OCI-LY1 (cell line): ENCODE measurements at regions not wholly inside any gene's neighbourhood (a gene's known extent, or its start where the extent isn't known, plus 50 kb on each side); places are given as distances from the start of the nearest gene placed in this dataset.

ENCODE experiments used
- H2AFZ ChIP-seq: fragments of 200-600 bp; sonication (generic), shearing (Covaris generic); 2 replicates; pipeline ENCODE4 v1.6.0; 2014; ENCODE audit warnings: antibody characterized with exemption, mild to moderate bottlenecking, low read length
- H3F3A ChIP-seq: fragments of 200-600 bp; sonication (generic), shearing (Covaris generic); 2 replicates; pipeline ENCODE4 v1.6.0; 2014; ENCODE audit warnings: mild to moderate bottlenecking, antibody characterized with exemption, low read length, moderate library complexity; ENCODE audit not compliant: insufficient read depth
- H3K27ac ChIP-seq: fragments of 200-600 bp; sonication (generic); 2 replicates; pipeline ENCODE4 v1.5.1; 2014; ENCODE audit warnings: low read length, mixed run types, mild to moderate bottlenecking, low read depth; ENCODE audit not compliant: poor library complexity, severe bottlenecking
- H3K27me3 ChIP-seq: fragments of 200-600 bp; sonication (generic); 2 replicates; pipeline ENCODE4 v1.6.0; 2014; ENCODE audit warnings: antibody characterized with exemption, mild to moderate bottlenecking, low read length, moderate library complexity; ENCODE audit not compliant: insufficient read depth
- H3K36me3 ChIP-seq: fragments of 200-600 bp; sonication (generic); 2 replicates; pipeline ENCODE4 v1.6.1; 2014; ENCODE audit warnings: mild to moderate bottlenecking, antibody characterized with exemption, low read length, moderate library complexity, mixed read lengths; ENCODE audit not compliant: insufficient read depth
- H3K4me1 ChIP-seq: fragments of 200-600 bp; sonication (generic); 2 replicates; pipeline ENCODE4 v1.5.1; 2014; ENCODE audit warnings: mild to moderate bottlenecking, low read length, moderate library complexity; ENCODE audit not compliant: insufficient read depth, severe bottlenecking
- H3K4me2 ChIP-seq: fragments of 200-600 bp; sonication (generic), shearing (Covaris generic); 2 replicates; pipeline ENCODE4 v1.6.1; 2014; ENCODE audit warnings: low read length
- H3K4me3 ChIP-seq: fragments of 200-600 bp; sonication (generic); 2 replicates; pipeline ENCODE4 v1.5.1; 2014; ENCODE audit warnings: low read length, low read depth, mild to moderate bottlenecking, mixed read lengths; ENCODE audit not compliant: poor library complexity, severe bottlenecking
- H3K79me2 ChIP-seq: fragments of 200-600 bp; shearing (Covaris generic); 2 replicates; pipeline ENCODE4 v1.6.1; 2016; ENCODE audit warnings: mixed run types, low read length, mixed read lengths; ENCODE audit not compliant: insufficient read depth
- H3K9ac ChIP-seq: fragments of 200-600 bp; sonication (generic), shearing (Covaris generic); 2 replicates; pipeline ENCODE4 v1.6.1; 2014; ENCODE audit warnings: mild to moderate bottlenecking, low read length, mixed read lengths
- H3K9me2 ChIP-seq: fragments of 200-600 bp; sonication (generic), shearing (Covaris generic); 2 replicates; pipeline ENCODE4 v1.6.1; 2014; ENCODE audit warnings: low read depth, mild to moderate bottlenecking, low read length, mixed read lengths
- H3K9me3 ChIP-seq: fragments of 200-600 bp; shearing (Covaris generic); 2 replicates; pipeline ENCODE4 v1.6.1; 2014; ENCODE audit warnings: low read length, mixed read lengths
- H4K20me1 ChIP-seq: fragments of 200-600 bp; sonication (generic), shearing (Covaris generic); 2 replicates; pipeline ENCODE4 v1.6.0; 2016; ENCODE audit warnings: mild to moderate bottlenecking, low read length; ENCODE audit not compliant: insufficient read depth
- EZH2 ChIP-seq: fragments of 200-600 bp; sonication (generic), shearing (Covaris generic); IDR thresholded peaks from 2 replicates; pipeline ENCODE4 v1.8.0; 2017; ENCODE audit warnings: borderline replicate concordance, mixed run types, mild to moderate bottlenecking, antibody characterized with exemption, low read length, moderate library complexity, mixed read lengths
- TF ChIP-seq, protein P1 (sequence below): fragments of 200-600 bp; sonication (generic), shearing (Covaris generic); IDR thresholded peaks from 2 replicates; pipeline ENCODE4 v1.5.1; 2017; ENCODE audit warnings: mild to moderate bottlenecking, antibody characterized with exemption, low read length, moderate library complexity, mixed read lengths

DNA sequence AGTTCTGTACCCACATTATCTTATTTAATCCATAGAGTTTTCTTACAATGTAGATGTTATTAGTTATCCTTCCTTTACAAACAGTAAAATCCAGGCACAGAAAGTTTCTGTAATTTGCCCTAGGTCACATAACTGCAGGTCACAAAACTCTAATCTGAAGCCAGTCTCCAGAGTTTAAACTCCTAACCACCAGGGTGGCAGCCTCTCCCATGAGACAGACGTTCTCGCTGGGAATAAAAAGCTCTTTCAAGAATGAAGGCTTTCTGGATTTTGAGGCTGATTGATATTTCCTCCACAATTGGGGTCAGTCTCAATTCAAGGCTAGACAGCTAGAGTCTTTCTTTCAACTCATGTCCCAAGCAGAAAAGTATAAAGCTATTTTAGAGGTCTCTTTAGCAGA lies 95.8 kb upstream of the PLEKHG7 start:
- TF ChIP-seq EZH2 = no peak
- TF ChIP-seq, protein P1, sequence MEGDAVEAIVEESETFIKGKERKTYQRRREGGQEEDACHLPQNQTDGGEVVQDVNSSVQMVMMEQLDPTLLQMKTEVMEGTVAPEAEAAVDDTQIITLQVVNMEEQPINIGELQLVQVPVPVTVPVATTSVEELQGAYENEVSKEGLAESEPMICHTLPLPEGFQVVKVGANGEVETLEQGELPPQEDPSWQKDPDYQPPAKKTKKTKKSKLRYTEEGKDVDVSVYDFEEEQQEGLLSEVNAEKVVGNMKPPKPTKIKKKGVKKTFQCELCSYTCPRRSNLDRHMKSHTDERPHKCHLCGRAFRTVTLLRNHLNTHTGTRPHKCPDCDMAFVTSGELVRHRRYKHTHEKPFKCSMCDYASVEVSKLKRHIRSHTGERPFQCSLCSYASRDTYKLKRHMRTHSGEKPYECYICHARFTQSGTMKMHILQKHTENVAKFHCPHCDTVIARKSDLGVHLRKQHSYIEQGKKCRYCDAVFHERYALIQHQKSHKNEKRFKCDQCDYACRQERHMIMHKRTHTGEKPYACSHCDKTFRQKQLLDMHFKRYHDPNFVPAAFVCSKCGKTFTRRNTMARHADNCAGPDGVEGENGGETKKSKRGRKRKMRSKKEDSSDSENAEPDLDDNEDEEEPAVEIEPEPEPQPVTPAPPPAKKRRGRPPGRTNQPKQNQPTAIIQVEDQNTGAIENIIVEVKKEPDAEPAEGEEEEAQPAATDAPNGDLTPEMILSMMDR = no peak
- no peaks in the 10 kb centered on the region for H3K4me1 ChIP-seq
- H3K4me2 ChIP-seq = no peak overlapping the region
- H3K36me3 ChIP-seq = no peaks in the 10 kb centered on the region
- H4K20me1 ChIP-seq = no peaks in the 10 kb centered on the region
- H3K27ac ChIP-seq = no peak overlapping the region
- H3K9me3 ChIP-seq = no peaks in the 10 kb centered on the region
- H3K9me2 ChIP-seq = no peaks in the 10 kb centered on the region
- no peak overlapping the region for H3K9ac ChIP-seq
- no peaks in the 10 kb centered on the region for H3K27me3 ChIP-seq
- no peaks in the 10 kb centered on the region for H3K79me2 ChIP-seq
- H3F3A ChIP-seq = no peaks in the 10 kb centered on the region
- H2AFZ ChIP-seq = no peak overlapping the region
- no peak overlapping the region for H3K4me3 ChIP-seq

GRCh38 chr12:92605621-92606170 lies 97.1 kb upstream of the PLEKHG7 start:
- no peaks in the 10 kb centered on the region for H3F3A ChIP-seq
- no peak overlapping the region for H3K27ac ChIP-seq
- no peaks in the 10 kb centered on the region for H4K20me1 ChIP-seq
- H3K79me2 ChIP-seq = no peaks in the 10 kb centered on the region
- no peaks in the 10 kb centered on the region for H3K36me3 ChIP-seq
- TF ChIP-seq EZH2 = no peak
- TF ChIP-seq, protein P1 = no peak
- no peak overlapping the region for H3K4me2 ChIP-seq
- H3K9ac ChIP-seq = no peak overlapping the region
- H3K27me3 ChIP-seq = no peaks in the 10 kb centered on the region
- no peaks in the 10 kb centered on the region for H3K9me2 ChIP-seq
- H3K9me3 ChIP-seq = no peaks in the 10 kb centered on the region
- H2AFZ ChIP-seq = no peak overlapping the region
- no peak overlapping the region for H3K4me3 ChIP-seq
- no peaks in the 10 kb centered on the region for H3K4me1 ChIP-seq

- TF ChIP-seq EZH2 = no peak
- TF ChIP-seq, protein P1 = no peak
- Histone ChIP-seq H3K27ac (no peak overlapping the region), H3K27me3 (no peaks in the 10 kb centered on the region), H3K9ac (no peak overlapping the region), H3K4me1 (no peaks in the 10 kb centered on the region), H3K79me2 (no peaks in the 10 kb centered on the region), H3K9me3 (peaks cover 6% of the 10 kb centered on the region; the same call in 1 of the 2 replicates), H3F3A (no peaks in the 10 kb centered on the region), H3K9me2 (no peaks in the 10 kb centered on the region), H2AFZ (no peak overlapping the region), H3K4me3 (no peak overlapping the region), H4K20me1 (no peaks in the 10 kb centered on the region), H3K4me2 (no peak overlapping the region), H3K36me3 (no peaks in the 10 kb centered on the region)
Observed at GRCh38 chr12:92604786-92605185, 98.0 kb upstream of the PLEKHG7 start.
